Epithelial cell of esophagus (primary cell): ENCODE measurements at regions not wholly inside any gene's neighbourhood (a gene's known extent, or its start where the extent isn't known, plus 50 kb on each side); places are given as distances from the start of the nearest gene placed in this dataset.

ENCODE experiments used
- DNase-seq: peaks from one replicate; pipeline ENCODE4 v3.0.0; 2010; ENCODE audit warnings: low read depth
- H3K4me3 ChIP-seq: 2 replicates; pipeline ENCODE4 v1.5.1; 2011; ENCODE audit warnings: mild to moderate bottlenecking, low read length, control low read depth
- CTCF ChIP-seq: IDR thresholded peaks from 2 replicates; pipeline ENCODE4 v1.5.1; 2011; ENCODE audit warnings: low read depth, mild to moderate bottlenecking, low read length, control low read depth, inconsistent platforms; ENCODE audit not compliant: insufficient read depth; ENCODE audit errors: missing control alignments

DNA sequence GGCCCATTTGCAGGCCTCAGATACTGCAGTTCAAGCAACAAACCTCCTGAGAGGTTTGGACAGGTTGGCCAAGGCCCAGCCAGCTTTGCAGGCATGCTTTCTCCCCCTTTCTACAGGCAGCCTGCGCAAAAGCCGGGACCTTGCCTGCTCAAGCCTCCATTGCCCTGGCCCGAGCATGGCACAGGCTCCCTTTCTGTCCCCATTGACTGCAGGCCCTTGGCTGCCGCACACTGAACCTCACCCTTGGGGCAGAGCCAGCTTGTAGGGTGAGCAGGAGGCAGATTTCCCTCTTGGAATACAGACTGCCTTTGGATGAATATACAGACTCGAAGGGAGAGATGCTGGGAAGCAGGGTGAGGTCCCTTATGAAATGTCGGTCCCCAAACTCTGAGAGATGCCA lies 461.7 kb upstream of the PROK2 start:
- no peak overlapping the region for H3K4me3 ChIP-seq
- no peak for DNase-seq
- TF ChIP-seq CTCF: no peak

DNA sequence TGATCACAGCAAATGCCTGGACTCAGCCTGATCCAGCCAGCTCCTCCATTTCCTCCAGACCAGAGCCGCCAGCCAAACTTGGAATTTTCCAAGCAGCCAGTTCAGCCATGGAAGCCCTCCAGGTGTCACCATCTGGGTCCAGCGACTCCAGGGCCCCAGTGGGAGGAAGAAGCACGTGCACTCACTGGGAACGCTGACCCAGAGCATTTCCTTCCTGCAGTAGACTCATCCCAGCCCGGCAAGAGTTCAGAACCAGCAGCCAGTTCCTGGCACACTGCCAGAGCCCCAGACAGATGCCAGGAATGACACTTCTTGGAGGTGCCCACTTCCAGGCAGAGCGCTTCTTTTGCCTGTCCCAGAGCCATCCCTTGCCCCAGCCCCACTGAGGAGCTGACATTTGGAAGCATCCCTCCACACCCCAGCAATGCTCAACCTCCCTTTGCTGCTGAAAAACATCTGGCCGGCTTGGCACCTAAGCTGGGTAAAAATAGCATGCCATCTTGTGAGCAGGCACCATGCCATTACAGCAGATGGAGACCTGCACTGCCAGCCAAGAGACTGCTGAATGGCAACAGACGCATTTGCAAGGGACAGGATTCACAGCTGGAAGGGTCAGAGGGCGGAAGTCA lies 460.3 kb upstream of the PROK2 start:
- no peak for TF ChIP-seq CTCF
- no peak for DNase-seq
- no peak overlapping the region for H3K4me3 ChIP-seq

GRCh38 chr3:72244396-72244795 lies 459.4 kb upstream of the PROK2 start:
- H3K4me3 ChIP-seq: no peak overlapping the region
- no peak for DNase-seq
- no peak for TF ChIP-seq CTCF

DNA sequence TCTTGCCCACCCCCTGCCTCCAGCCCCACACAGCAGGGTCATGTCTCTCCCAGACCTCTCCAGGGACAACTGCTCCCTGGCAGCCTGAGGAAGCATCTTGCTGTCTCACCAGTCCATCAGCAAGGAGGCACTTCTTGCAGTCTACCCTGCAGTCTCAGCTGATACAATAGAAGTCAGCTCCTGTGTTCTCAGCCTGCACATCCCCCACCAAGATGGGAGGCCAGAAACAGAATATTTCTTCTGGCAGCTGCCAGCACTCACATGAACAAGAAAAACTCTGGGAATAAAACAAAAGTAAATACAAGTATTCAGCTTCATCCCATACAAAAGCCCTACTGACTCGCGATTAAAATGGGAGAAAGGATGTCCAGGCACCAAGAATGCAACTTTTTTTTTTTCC lies 457.4 kb upstream of the PROK2 start:
- TF ChIP-seq CTCF: no peak
- DNase-seq: no peak
- H3K4me3 ChIP-seq: no peak overlapping the region

DNA sequence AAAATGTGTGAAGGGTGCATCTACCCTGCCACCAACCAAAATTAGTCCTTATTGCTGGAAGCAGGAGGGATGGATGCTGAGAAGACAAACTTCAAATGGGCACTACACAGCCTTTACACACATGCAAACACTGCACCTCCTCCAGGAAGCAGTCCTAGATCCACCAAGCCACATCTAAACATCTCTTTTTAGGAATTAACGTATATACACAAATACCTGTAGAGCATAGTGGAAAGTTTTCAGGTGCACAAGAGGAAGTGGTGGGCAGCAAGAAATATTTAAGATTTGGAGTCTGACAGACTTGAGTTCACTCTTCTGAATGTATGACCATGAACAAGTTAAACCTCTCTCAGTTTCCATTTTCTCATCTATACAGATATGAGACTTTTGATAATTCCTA lies 456.6 kb upstream of the PROK2 start:
- no peak for DNase-seq
- H3K4me3 ChIP-seq: no peak overlapping the region
- TF ChIP-seq CTCF: no peak

DNA sequence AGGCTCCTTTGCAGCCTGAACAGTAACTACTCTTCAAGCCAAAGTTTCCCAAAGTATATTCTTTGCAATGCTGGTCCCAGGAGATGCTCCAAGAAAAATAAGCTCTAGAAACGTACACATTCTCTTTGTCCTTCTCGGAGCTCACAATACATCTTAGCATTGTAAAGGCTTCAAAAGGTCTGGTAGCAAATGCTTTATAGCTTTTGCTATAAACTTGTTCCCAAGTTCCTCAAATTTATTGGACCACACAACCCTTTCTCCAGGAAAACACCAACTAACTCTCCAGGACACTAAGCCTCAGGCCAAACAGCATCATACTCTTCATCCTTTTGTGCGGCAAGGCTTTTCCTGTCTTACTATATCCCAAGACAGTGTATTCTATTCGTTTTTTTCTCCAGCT lies 455.6 kb upstream of the PROK2 start:
- DNase-seq: no peak
- TF ChIP-seq CTCF: no peak

DNA sequence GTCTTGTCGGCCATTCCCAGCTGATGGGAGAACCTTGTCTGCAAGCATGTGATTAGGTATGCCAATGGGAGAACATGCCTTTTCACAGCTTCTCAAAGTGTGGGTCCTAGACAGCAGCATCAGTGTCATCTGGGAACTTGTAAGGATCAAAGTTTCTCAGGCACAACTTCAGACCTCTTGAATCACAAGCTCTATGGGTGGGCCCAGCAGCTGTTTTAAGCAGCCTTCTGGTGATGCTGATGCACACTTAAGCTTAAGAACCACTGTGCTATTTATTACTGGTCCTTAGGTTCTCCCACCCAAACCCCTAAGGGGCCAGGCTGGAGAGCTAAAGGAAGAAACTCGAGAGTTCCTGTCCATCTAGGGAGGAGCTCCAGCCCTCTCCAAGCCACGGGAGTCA lies 453.9 kb upstream of the PROK2 start:
- DNase-seq: no peak
- TF ChIP-seq CTCF: no peak

More for the DNA sequence above, 455.6 kb upstream of the PROK2 start:
- no peak overlapping the region for H3K4me3 ChIP-seq

More for the DNA sequence above, 453.9 kb upstream of the PROK2 start:
- no peak overlapping the region for H3K4me3 ChIP-seq
